Endothelial cell of umbilical vein (primary cell): ENCODE measurements at regions not wholly inside any gene's neighbourhood (a gene's known extent, or its start where the extent isn't known, plus 50 kb on each side); places are given as distances from the start of the nearest gene placed in this dataset.

Experiments
- BruUV-seq: library from RNA; stranded (reverse); fragments of 400-500 nt; replicated peaks from 2 replicates; lab custom pipeline; 2021; lab: Mats Ljungman, UMichigan
- CTCF ChIA-PET: fragments of 300-600, 350-600 bp; sonication (Branson Sonifier 250); formaldehyde crosslinking; loops from one replicate; lab custom pipeline; 2021; ENCODE audit warnings: antibody characterized with exemption, inconsistent platforms; lab: Charles Lee
- POLR2A ChIA-PET: fragments of 300-600, 350-600 bp; sonication (Branson Sonifier 250); formaldehyde crosslinking; loops from one replicate; lab custom pipeline; 2021; ENCODE audit warnings: antibody characterized with exemption, inconsistent platforms; lab: Charles Lee
- DNase-seq: peaks from one replicate; pipeline ENCODE4 v3.0.0-alpha.2; 2011; ENCODE audit warnings: low read depth, low spot score
- FAIRE-seq: peaks from 2 replicates; lab custom pipeline; 2011; peaks lifted over from hg19 to GRCh38; lab: Jason Lieb, UNC
- H2AFZ ChIP-seq: 2 replicates; pipeline ENCODE4 v1.6.0; 2012; ENCODE audit warnings: low read depth, low read length, control low read depth, inconsistent platforms
- H3K27ac ChIP-seq: 2 replicates; pipeline ENCODE4 v1.5.1; 2011; ENCODE audit warnings: low read depth, mild to moderate bottlenecking, control low read depth, low read length, moderate library complexity; ENCODE audit not compliant: insufficient read depth
- H3K27me3 ChIP-seq, 2 experiments: 2 replicates each; pipeline versions ENCODE4 v1.6.0 to v1.6.1; 2011; ENCODE audit warnings: low read length in 2 of 2, mixed read lengths in 1 of 2; ENCODE audit not compliant: control insufficient read depth in 2 of 2, insufficient read depth in 2 of 2
- H3K36me3 ChIP-seq, 2 experiments: 2 replicates in 1 of 2; 3 replicates in 1 of 2; pipeline ENCODE4 v1.5.1; 2011; ENCODE audit warnings: low read length in 2 of 2, mild to moderate bottlenecking in 1 of 2, moderate library complexity in 1 of 2; ENCODE audit not compliant: control insufficient read depth in 2 of 2, insufficient read depth in 2 of 2; ENCODE audit errors: extremely low read depth in 1 of 2
- H3K4me1 ChIP-seq: 3 replicates; pipeline ENCODE4 v1.5.1; 2011; ENCODE audit warnings: mild to moderate bottlenecking, low read length; ENCODE audit not compliant: control insufficient read depth, insufficient read depth; ENCODE audit errors: extremely low read depth
- H3K4me2 ChIP-seq: 2 replicates; pipeline ENCODE4 v1.6.1; 2011; ENCODE audit warnings: low read length, control low read depth, mixed read lengths; ENCODE audit not compliant: insufficient read depth
- H3K4me3 ChIP-seq, 3 experiments: fragments of 200-600 bp in 1 of 3; sonication (generic), shearing (Covaris generic) in 1 of 3; replicated peaks in 1 of 3; 2 replicates each; pipeline ENCODE4 v1.5.1; 2011 to 2016; ENCODE audit warnings: control low read depth in 3 of 3, low read length in 3 of 3, mild to moderate bottlenecking in 2 of 3, inconsistent platforms in 1 of 3, low read depth in 1 of 3, moderate library complexity in 1 of 3; ENCODE audit not compliant: insufficient read depth in 1 of 3
- H3K79me2 ChIP-seq: 2 replicates; pipeline ENCODE4 v1.6.0; 2012; ENCODE audit warnings: low read length, inconsistent platforms; ENCODE audit not compliant: control insufficient read depth, insufficient read depth
- H3K9ac ChIP-seq: replicated peaks from 2 replicates; pipeline ENCODE3; 2011; ENCODE audit warnings: low read length, control low read depth; ENCODE audit not compliant: insufficient read depth; ENCODE audit errors: extremely low read depth
- H3K9me1 ChIP-seq: replicated peaks from 3 replicates; pipeline ENCODE4 v1.6.0; 2011; ENCODE audit warnings: mild to moderate bottlenecking, low read length; ENCODE audit not compliant: control insufficient read depth, insufficient read depth; ENCODE audit errors: extremely low read depth
- H3K9me3 ChIP-seq: replicated peaks from 2 replicates; pipeline ENCODE4 v1.5.1; 2012; ENCODE audit warnings: low read length, inconsistent platforms; ENCODE audit not compliant: control insufficient read depth, insufficient read depth
- H4K20me1 ChIP-seq: replicated peaks from 2 replicates; pipeline ENCODE3; 2011; ENCODE audit warnings: mild to moderate bottlenecking, low read length; ENCODE audit not compliant: control insufficient read depth, insufficient read depth; ENCODE audit errors: extremely low read depth
- CTCF ChIP-seq, 2 donors: IDR thresholded peaks; 1 replicate in 1 of 2; 2 replicates in 1 of 2; pipeline ENCODE4 v1.5.1; 2011; ENCODE audit warnings: low read length in 2 of 2, mild to moderate bottlenecking in 2 of 2, moderate library complexity in 2 of 2, control low read depth in 1 of 2, inconsistent platforms in 1 of 2, low read depth in 1 of 2; ENCODE audit not compliant: insufficient read depth in 1 of 2; ENCODE audit errors: extremely low read depth in 1 of 2
- EZH2 ChIP-seq: IDR thresholded peaks from 2 replicates; pipeline ENCODE4 v1.6.1; 2012; ENCODE audit warnings: borderline replicate concordance, low read depth, mild to moderate bottlenecking, moderate library complexity, low read length, inconsistent platforms; ENCODE audit not compliant: severe bottlenecking
- FOS ChIP-seq: IDR thresholded peaks from 2 replicates; pipeline ENCODE4 v1.6.1; 2011; ENCODE audit warnings: mild to moderate bottlenecking, low read length, moderate library complexity, borderline replicate concordance; ENCODE audit not compliant: insufficient read depth
- GATA2 ChIP-seq: IDR thresholded peaks from 2 replicates; pipeline ENCODE4 v1.7.0; 2011; ENCODE audit warnings: low read depth, mild to moderate bottlenecking, moderate library complexity, mixed read lengths, low read length; ENCODE audit not compliant: insufficient read length, insufficient read depth
- JUN ChIP-seq: IDR thresholded peaks from 2 replicates; pipeline ENCODE4 v1.6.1; 2011; ENCODE audit warnings: borderline replicate concordance, low read depth; ENCODE audit not compliant: insufficient read length, insufficient read depth
- MAX ChIP-seq: IDR thresholded peaks from 2 replicates; pipeline ENCODE4 v1.6.1; 2011; ENCODE audit not compliant: insufficient read depth, insufficient read length
- MYC ChIP-seq: IDR thresholded peaks from one replicate; pipeline ENCODE4 v1.6.1; 2011; ENCODE audit warnings: mild to moderate bottlenecking, low read depth, low read length
- POLR2A ChIP-seq: IDR thresholded peaks from 2 replicates; pipeline ENCODE4 v1.6.1; 2012; ENCODE audit warnings: low read depth, mild to moderate bottlenecking, control low read depth, low read length
- POLR2AphosphoS5 ChIP-seq: IDR thresholded peaks from 2 replicates; pipeline ENCODE4 v1.6.1; 2012; ENCODE audit warnings: low read depth, mild to moderate bottlenecking, control low read depth, low read length, moderate library complexity; ENCODE audit not compliant: insufficient read depth
- dilution Hi-C: fragments of 300-500 bp; cut with MboI; formaldehyde crosslinking; loops from one replicate; pipeline ENCODE4 v1.15.0; 2019; ENCODE audit warnings: low sequenced_read_pairs; ENCODE audit not compliant: extremely low pct_ligation_motif_present
- intact Hi-C: fragments of 100-400 bp; cut with micrococcal nuclease; formaldehyde crosslinking; loops from one replicate; pipeline ENCODE4 v1.10.0; 2022

- Histone ChIP-seq H3K9ac (no peak overlapping the region), H3K4me1 (no peaks in the 10 kb centered on the region), H3K27me3 (no peaks in the 10 kb centered on the region), H3K36me3 (no peaks in the 10 kb centered on the region), H3K27ac (no peak overlapping the region), H3K9me3 (peaks cover 11% of the 10 kb centered on the region), H3K79me2 (no peaks in the 10 kb centered on the region), H3K4me2 (no peak overlapping the region), H3K4me3 (no peak overlapping the region), H4K20me1 (no peaks in the 10 kb centered on the region), H3K9me1 (no peaks in the 10 kb centered on the region), H2AFZ (no peak overlapping the region)
- DNase-seq (no peak), FAIRE-seq (no peak)
- no TSS peak for BruUV-seq
- ChIA-PET CTCF (no interaction called here), POLR2A (no interaction called here)
- intact Hi-C loops: no loop called here
- dilution Hi-C loops: no loop called here
- TF ChIP-seq GATA2 (no peak), CTCF (IDR thresholded peaks at IDR 0.05; ENCODE audit: extremely low read depth in 1 of 2, insufficient read depth in 1 of 2, low read depth in 1 of 2, low read length in 2 of 2) (no peak), MAX (no peak), MYC (no peak), POLR2A (no peak), FOS (no peak), POLR2AphosphoS5 (no peak), EZH2 (no peak), JUN (no peak)
Measured at GRCh38 chr19:29293736-29294342, 80.9 kb upstream of the UQCRFS1 start.
